ENCODE measurements at regions not wholly inside any gene's neighbourhood (a gene's known extent, or its start where the extent isn't known, plus 50 kb on each side); places are given as distances from the start of the nearest gene placed in this dataset.

- H3K4me3 ChIP-seq, result no peak overlapping the region
- DNase-seq (no peak), ATAC-seq (no peak)
- no peaks in the 10 kb centered on the region for H3K9me3 ChIP-seq
- no peaks in the 10 kb centered on the region for H3K4me1 ChIP-seq
- TF ChIP-seq CTCF (IDR thresholded peaks at IDR 0.05), result no peak
- H3K27me3 ChIP-seq (ENCODE audit: low read depth), result no peaks in the 10 kb centered on the region
- H3K36me3 ChIP-seq, result no peaks in the 10 kb centered on the region
- intact Hi-C loops (cut with DNase I), result no loop called here
- H3K27ac ChIP-seq, result no peak overlapping the region
Observed at GRCh38 chr7:45479781-45480180, 94.4 kb upstream of the ADCY1 start.

- no peak for ATAC-seq
- H3K27me3 ChIP-seq (ENCODE audit: low read depth), result no peaks in the 10 kb centered on the region
- H3K4me3 ChIP-seq, result no peak overlapping the region
- DNase-seq, result no peak
- H3K4me1 ChIP-seq, result no peaks in the 10 kb centered on the region
- H3K27ac ChIP-seq, result no peak overlapping the region
- no peaks in the 10 kb centered on the region for H3K9me3 ChIP-seq
- intact Hi-C loops (cut with DNase I), result no loop called here
- H3K36me3 ChIP-seq, result no peaks in the 10 kb centered on the region
- no peak for TF ChIP-seq CTCF (IDR thresholded peaks at IDR 0.05)
Observed at GRCh38 chr7:45482451-45482850, 91.7 kb upstream of the ADCY1 start.

GRCh38 chr7:45484094-45484493 lies 90.1 kb upstream of the ADCY1 start:
- no peaks in the 10 kb centered on the region for H3K27me3 ChIP-seq (ENCODE audit: low read depth)
- no peak for DNase-seq
- no peak overlapping the region for H3K4me3 ChIP-seq
- no peak overlapping the region for H3K27ac ChIP-seq
- H3K4me1 ChIP-seq, result no peaks in the 10 kb centered on the region
- no peak for TF ChIP-seq CTCF (IDR thresholded peaks at IDR 0.05)
- H3K36me3 ChIP-seq, result no peaks in the 10 kb centered on the region
- ATAC-seq, result no peak
- intact Hi-C loops (cut with DNase I), result no loop called here
- no peaks in the 10 kb centered on the region for H3K9me3 ChIP-seq

- ATAC-seq, result no peak
- TF ChIP-seq CTCF (IDR thresholded peaks at IDR 0.05), result no peak
- H3K4me3 ChIP-seq, result no peak overlapping the region
- H3K36me3 ChIP-seq, result no peaks in the 10 kb centered on the region
- H3K27me3 ChIP-seq (ENCODE audit: low read depth), result no peaks in the 10 kb centered on the region
- no peak for DNase-seq
- no peaks in the 10 kb centered on the region for H3K4me1 ChIP-seq
- intact Hi-C loops (cut with DNase I), result no loop called here
- no peaks in the 10 kb centered on the region for H3K9me3 ChIP-seq
- H3K27ac ChIP-seq, result no peak overlapping the region
Observed at GRCh38 chr7:45486575-45486974, 87.6 kb upstream of the ADCY1 start.

- H3K27me3 ChIP-seq (ENCODE audit: low read depth), result no peaks in the 10 kb centered on the region
- H3K4me1 ChIP-seq, result no peaks in the 10 kb centered on the region
- H3K36me3 ChIP-seq, result no peaks in the 10 kb centered on the region
- no peaks in the 10 kb centered on the region for H3K9me3 ChIP-seq
- intact Hi-C loops (cut with DNase I), result no loop called here
- H3K27ac ChIP-seq, result no peak overlapping the region
- no peak for TF ChIP-seq CTCF (IDR thresholded peaks at IDR 0.05)
- DNase-seq (no peak), ATAC-seq (no peak)
- no peak overlapping the region for H3K4me3 ChIP-seq
Observed at GRCh38 chr7:45494885-45495284, 79.3 kb upstream of the ADCY1 start.

- H3K36me3 ChIP-seq, result no peaks in the 10 kb centered on the region
- H3K4me1 ChIP-seq, result no peaks in the 10 kb centered on the region
- intact Hi-C loops (cut with DNase I), result no loop called here
- no peak for TF ChIP-seq CTCF (IDR thresholded peaks at IDR 0.05)
- H3K9me3 ChIP-seq, result no peaks in the 10 kb centered on the region
- H3K27me3 ChIP-seq (ENCODE audit: low read depth), result no peaks in the 10 kb centered on the region
- no peak for ATAC-seq
- DNase-seq, result no peak
- no peak overlapping the region for H3K4me3 ChIP-seq
- no peak overlapping the region for H3K27ac ChIP-seq
Observed at GRCh38 chr7:45495618-45496017, 78.5 kb upstream of the ADCY1 start.

All from lower lobe of right lung (tissue), 2 donors.